ENCODE measurements at regions not wholly inside any gene's neighbourhood (a gene's known extent, or its start where the extent isn't known, plus 50 kb on each side); places are given as distances from the start of the nearest gene placed in this dataset.

- no peak for DNase-seq (ENCODE audit: low read depth in 2 of 2)
These were observed 210.8 kb downstream of the TBXT start for GRCh38 chr6:165956874-165957273.

GRCh38 chr6:165952514-165952913 is 215.1 kb downstream of the TBXT start:
- DNase-seq (ENCODE audit: low read depth in 2 of 2): no peak

GRCh38 chr6:165950316-165950715 is 217.3 kb downstream of the TBXT start:
- no peak for DNase-seq (ENCODE audit: low read depth in 2 of 2)

- no peak for DNase-seq (ENCODE audit: low read depth in 2 of 2)
These were observed 218.3 kb downstream of the TBXT start for GRCh38 chr6:165949324-165949723.

DNA sequence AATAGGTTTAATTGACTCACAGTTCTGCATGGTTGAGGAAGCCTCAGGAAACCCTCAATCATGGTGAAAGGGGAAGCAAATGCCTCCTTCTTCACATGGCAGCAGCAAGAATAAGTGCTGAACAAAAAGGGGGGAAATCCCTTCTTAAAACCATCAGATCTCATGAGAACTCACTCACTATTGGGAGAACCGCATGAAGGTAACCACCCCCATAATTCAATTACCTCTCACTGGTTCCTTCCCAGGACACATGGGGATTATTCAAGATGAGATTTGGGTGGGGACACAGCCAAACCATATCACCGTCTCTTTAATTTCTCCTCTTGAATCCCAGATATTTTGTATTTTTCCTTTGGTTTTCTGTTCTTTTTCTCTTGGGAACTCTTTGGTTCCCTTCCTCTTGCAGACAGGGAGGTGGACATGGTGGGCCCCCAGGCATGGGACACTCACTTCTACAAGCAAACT is 223.6 kb downstream of the TBXT start:
- DNase-seq (ENCODE audit: low read depth in 2 of 2): no peak

DNA sequence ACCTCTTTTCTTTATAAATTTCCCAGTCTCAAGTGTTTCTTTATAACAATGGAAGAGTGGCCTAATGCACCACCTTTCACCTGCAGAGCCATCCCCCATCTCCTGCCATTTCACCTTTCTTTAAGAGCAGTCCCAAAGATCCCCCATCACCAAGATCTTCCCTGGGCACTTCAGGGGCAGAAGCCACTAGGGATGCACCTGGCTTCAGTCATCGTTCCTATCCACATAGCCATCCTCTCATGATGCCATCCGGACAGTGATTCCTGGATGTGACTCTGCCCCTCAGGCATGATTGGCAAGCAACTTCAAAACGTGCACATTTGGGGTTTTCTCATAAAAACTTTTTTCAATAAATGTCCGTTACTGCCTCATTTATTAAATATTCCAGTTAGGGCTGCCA is 225.9 kb downstream of the TBXT start:
- no peak for DNase-seq (ENCODE audit: low read depth in 2 of 2)

- DNase-seq (ENCODE audit: low read depth in 2 of 2): no peak
These were observed 226.3 kb downstream of the TBXT start for GRCh38 chr6:165941249-165941775.

- no peak for DNase-seq (ENCODE audit: low read depth in 2 of 2)
These were observed 227.3 kb downstream of the TBXT start for GRCh38 chr6:165940366-165940765.

DNA sequence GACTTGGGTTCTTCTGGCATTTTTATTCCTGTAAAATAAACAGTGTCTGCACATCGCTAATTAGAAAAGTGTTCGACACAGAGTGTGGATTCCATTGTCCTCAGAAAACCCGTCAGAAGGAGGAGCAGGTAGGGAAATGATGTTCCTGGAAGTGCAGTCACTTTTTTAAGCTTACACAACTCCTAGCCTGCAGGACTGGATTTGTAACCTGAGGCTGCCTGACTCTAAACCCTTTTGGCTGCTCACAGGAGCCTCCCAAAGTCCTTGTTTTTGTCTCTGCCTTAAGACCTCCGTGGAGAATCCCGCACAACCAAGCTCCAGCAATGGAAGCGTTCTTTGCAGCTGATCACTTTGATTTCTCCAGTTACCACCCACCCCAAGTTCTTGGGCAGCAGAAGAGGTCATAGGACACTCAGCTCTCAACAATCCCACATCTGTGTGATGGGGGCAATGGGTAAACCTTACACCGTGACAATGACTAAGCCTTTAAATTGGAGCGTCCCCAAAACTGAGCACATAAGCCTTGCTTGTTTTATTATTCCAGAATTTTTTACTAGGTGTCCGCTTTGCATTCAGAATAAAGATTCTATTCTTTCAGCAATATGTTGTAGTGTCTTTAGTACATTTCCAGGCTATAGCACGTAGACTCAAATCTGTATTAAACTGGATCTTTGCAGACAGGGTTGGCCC is 227.9 kb downstream of the TBXT start:
- DNase-seq (ENCODE audit: low read depth in 2 of 2): no peak

GRCh38 chr6:165939047-165939446 is 228.6 kb downstream of the TBXT start:
- DNase-seq (ENCODE audit: low read depth in 2 of 2): no peak

GRCh38 chr6:165937564-165938358 is 229.9 kb downstream of the TBXT start:
- no peak for DNase-seq (ENCODE audit: low read depth in 2 of 2)

- DNase-seq (ENCODE audit: low read depth in 2 of 2): no peak
These were observed 231.0 kb downstream of the TBXT start for GRCh38 chr6:165936660-165937059.

DNA sequence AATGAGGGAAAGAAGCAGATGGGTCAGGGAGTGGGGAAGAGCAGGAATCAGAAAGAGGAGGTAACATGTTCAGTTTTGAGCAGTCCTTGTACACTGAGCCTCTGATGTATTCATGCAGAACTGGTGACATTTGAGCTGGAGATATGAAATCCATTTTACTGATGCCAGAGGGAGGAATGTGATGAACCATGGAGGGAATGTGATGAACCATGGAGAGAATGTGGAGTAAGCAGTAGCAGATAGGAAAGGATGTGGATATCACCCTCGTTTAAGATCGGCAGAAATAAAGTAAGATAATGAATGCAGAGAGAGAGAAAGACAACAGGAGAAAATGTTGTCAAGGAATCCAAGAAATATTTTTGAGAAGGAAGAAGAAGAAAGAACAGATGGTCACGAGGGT is 231.6 kb downstream of the TBXT start:
- no peak for DNase-seq (ENCODE audit: low read depth in 2 of 2)

GRCh38 chr6:165931675-165932074 is 236.0 kb downstream of the TBXT start:
- DNase-seq (ENCODE audit: low read depth in 2 of 2): no peak

DNA sequence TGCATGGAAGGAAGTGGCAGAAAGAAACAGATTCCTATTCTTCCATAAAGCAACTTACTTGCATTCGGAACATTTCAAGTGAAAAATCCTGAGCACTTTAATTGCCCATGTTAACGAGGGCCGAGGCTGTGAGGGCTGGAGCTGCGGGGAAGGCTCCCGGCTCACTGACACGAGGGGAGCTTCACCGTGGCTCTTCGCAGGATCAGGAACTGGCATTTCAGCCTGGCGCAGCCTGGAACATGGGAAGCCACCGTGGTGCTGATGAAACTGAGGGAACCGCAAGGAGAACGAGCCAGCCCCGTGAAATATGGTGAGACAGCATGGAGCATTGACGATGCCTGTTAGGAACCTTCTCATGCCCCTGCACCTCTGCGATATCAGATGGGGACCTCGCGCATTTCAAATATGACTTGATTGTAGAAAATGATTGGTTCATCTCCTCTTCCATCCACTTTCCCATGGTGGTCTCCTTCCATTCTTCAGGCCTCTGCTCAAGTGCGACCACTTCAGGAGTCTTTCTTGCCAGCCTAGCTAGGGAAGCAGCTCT is 236.9 kb downstream of the TBXT start:
- no peak for DNase-seq (ENCODE audit: low read depth in 2 of 2)

DNA sequence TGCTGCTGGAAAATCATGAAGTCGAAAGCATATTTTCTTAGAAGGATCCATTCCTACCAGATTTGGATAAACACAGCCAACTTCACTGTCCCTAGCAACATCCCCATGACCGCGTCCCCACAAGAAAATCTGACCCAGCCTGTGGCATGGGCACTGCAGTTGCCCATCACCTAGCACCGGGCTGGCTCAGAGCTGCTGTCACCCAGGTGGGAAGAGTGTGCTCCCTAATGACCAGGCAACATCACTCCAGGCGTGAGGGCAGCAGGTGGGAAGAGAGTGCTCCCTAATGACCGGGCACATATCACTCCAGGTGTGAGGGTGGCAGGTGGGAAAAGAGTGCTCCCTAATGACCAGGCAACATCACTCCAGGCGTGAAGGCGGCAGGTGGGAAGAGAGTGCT is 238.0 kb downstream of the TBXT start:
- DNase-seq (ENCODE audit: low read depth in 2 of 2): no peak

DNA sequence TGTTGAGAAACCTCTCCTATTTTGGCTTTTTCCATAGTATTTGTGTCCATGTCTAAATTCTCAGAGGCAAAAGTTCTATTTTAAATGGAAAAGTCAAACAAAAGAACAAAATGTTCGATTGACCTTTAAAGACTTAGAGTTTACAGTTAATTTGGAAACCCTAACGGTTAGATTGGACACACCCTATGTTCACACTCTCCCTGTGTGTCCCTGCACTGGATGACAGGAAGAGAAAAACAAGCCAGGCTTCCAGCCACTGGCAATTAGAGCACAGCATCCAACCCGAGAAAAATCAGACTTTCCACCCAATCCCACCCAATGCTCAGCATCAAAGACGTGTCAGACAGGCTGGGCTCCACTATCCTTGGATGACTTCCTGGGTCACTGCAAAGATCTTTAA is 241.3 kb downstream of the TBXT start:
- DNase-seq (ENCODE audit: low read depth in 2 of 2): no peak

DNA sequence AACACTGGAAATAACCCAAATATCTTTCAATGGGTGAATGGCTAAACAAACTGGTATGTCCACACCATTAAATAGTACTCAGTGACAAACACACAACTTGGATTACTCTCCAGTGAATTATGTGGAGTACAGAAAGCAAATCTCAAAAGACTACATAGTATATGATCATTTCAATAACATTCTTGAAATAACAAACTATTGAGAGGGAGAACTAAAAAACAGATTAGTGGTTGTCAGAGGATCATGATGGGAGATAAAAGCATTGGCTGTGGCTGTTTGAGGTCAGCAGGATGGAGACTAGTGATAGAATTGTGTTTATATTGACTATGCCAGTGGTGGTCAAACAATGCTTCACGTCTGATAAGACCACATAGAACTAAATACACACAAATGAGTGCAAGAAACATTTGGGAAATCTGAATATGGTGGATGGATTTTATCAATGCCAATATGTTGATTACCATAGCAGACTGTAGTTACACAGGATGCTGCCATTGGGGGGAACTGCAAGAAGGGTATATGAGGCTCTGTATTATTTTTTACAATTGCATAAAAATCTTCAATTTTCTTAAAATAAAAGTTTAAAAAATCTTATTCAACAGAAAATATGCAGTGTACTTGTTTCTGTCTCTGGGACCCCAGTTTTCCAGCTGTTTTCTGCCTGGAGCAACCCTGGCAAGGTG is 242.0 kb downstream of the TBXT start:
- DNase-seq (ENCODE audit: low read depth in 2 of 2): no peak

DNA sequence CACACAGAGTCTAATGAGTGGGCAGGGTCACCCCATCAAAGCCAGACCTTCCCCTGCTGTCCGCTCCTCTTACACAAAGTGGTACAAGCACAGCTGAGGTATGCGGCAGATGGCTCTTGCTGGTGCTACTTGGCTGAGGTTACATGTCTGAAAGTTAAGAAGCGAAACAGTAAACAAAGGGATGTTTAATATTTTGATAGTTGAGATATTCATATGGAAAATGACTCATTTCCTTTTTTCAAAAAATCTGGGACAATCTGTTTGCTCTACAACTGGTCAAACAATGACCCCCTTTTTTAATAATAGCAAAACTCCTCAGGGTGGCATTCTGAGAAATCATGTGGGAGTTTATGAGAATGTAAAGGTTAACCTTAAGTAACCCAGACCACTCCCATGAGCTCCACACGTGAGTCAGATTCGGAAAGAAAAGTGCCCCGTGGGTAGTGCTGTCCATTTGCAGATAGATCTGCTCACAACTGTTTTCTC is 245.3 kb downstream of the TBXT start:
- no peak for DNase-seq (ENCODE audit: low read depth in 2 of 2)

GRCh38 chr6:165920896-165921671 is 246.6 kb downstream of the TBXT start:
- DNase-seq (ENCODE audit: low read depth in 2 of 2): no peak

DNA sequence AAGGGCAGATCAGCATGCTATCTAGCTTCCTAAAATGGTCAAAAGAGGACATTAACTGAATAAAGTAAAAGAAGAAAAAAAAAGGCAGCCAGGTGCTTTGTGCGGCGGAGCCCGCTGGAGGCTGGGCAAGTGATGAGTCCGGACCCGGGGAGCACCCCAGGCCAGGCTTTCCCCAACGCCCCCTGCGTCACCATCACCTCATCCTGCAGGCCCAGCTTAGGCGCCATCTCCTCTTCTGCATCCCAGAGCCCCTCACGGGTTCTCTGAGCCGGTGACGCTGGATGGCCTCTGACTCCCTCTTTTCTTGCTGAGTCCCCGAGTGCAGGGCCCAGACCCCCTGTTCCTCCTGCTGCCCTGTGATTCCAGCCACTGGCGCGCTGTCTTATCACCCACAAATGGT is 250.1 kb downstream of the TBXT start:
- DNase-seq (ENCODE audit: low read depth in 2 of 2): no peak
